Left lobe of liver (tissue), 2 donors: ENCODE measurements at regions not wholly inside any gene's neighbourhood (a gene's known extent, or its start where the extent isn't known, plus 50 kb on each side); places are given as distances from the start of the nearest gene placed in this dataset.

Experiments used
- ATAC-seq: fragments of 200-7000 bp; cut with Tn5 transposase; one replicate; pipeline ENCODE4 v1.9.1; 2020; ENCODE audit warnings: mild to moderate bottlenecking, moderate library complexity
- DNase-seq: peaks from one replicate; pipeline ENCODE4 v3.0.0-alpha.2; 2020; ENCODE audit warnings: low spot score
- donor health status: DM: no; HTN: no; CAD: no; lungs with moderate emphysema.
- donor health status: DM: no; HTN: yes; CAD: no.

- ATAC-seq (no peak), DNase-seq (no peak)
Measured at GRCh38 chr14:75370416-75371205, 57.2 kb upstream of the JDP2 start.

DNA sequence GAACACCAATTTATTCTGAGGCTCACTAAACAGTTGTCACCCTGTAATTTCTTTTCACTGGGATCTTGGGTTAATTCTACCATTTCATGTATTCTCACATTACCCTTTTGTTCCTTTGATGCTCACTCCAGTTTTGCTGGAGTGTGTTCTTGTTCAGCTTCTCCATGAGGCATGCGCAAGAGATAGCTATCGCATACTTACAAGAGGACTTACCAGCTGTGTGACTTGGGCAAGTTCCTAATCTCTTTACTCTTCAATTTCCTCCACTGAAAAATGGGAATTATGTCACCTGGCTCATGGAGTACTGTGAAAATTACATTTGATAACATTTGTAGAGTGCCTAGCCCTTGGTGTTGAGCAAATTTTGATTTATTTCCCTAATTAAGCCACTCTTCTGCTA, 56.5 kb upstream of the JDP2 start:
- no peak for ATAC-seq
- no peak for DNase-seq

DNA sequence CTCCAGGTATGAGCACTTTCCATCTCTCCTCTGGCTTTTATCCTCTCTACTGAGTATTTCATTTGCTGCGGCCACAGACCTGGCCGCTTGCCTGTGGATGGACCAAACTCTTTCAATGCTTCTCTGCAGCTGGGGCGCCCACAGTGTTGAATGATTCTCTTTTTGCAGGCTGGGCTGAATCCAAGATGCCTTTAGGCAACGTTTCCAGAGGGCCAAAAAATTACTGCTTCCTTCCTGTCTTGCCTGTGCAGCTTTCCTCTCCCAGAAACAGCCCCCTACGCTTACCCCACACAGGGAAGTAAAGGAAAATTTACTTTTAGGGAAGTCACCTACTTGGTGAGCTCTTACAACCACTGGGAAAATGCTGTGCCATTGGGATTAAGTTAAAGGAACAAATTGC, 55.6 kb upstream of the JDP2 start:
- ATAC-seq, result no peak

DNA sequence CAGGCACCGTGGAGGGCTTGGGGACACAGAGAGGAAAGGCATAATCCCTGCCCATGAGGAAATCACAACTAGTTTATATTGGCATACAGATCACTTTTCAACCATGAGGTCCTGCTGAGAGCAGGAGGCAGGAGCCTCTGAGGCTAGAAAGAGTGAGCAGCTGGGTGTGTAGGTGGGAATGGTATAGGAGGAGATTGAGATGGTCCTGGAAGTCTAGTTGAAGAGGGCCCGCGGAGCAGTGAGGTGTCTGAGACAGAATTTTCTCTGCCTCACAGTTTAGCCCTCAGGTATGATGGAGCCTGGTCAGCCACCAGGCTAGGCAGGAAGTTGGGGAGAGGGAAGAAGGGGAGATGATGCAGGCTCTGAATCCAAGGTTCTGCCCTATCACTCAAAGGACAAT, 54.7 kb upstream of the JDP2 start:
- peak; percentile 6 for DNase-seq
- no peak for ATAC-seq

More for the DNA sequence above, 55.6 kb upstream of the JDP2 start:
- DNase-seq, result peak; percentile 33

DNA sequence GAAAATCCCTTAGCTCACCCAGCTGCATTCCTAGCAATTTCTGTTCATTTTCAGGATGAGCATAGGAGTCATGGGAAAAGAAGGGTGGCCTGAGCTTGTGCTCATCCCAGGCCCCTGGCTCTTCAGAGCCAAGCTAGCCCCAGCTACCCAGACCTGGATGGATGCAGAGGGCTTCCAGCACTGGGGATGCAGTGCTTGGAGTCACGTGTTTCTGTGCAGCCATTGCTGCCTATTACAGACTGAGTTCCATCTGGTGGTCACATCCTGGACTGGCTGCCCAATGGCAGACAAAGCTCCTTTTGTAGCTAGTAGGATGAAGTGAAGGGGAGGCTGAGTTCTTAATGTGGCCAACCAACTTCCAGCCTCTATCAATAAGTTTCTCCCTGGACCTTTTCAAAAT, 54.2 kb upstream of the JDP2 start:
- DNase-seq, result no peak

DNA sequence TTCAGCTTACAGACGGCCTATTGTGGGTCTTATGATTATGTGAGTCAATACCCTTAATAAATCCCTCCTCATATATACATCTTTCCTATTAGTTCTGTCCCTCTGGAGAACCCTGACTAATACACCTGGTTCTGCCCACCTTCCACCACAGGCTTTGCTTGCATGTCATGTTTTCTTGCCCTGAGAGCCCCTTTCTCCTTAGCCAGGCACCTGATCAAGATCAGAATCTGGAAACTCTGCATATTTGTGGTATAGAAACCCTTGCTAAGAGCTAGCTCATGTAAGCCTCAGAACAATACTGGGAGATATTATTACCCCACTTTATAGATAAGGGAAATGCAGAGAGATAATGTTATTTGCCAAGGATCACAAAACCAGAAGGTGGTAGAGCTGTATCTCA, 52.9 kb upstream of the JDP2 start:
- no peak for ATAC-seq

More for the DNA sequence above, 54.2 kb upstream of the JDP2 start:
- ATAC-seq, result no peak

GRCh38 chr14:75375983-75376382, 51.8 kb upstream of the JDP2 start:
- no peak for ATAC-seq

More for the DNA sequence above, 52.9 kb upstream of the JDP2 start:
- no peak for DNase-seq

More at GRCh38 chr14:75375983-75376382, 51.8 kb upstream of the JDP2 start:
- no peak for DNase-seq
